Large intestine (tissue), 3 donors: ENCODE measurements at regions not wholly inside any gene's neighbourhood (a gene's known extent, or its start where the extent isn't known, plus 50 kb on each side); places are given as distances from the start of the nearest gene placed in this dataset.

ENCODE experiments used
- DNase-seq, 2 donors: peaks; one replicate each; pipeline versions ENCODE4 v3.0.0 to v3.0.0-alpha.2; 2013
- H3K27ac ChIP-seq: one replicate; pipeline ENCODE4 v1.5.1; 2013; ENCODE audit warnings: low read length
- H3K27me3 ChIP-seq: 2 replicates; pipeline ENCODE4 v1.6.1; 2013; ENCODE audit warnings: low read length; ENCODE audit not compliant: control insufficient read depth, insufficient read depth
- H3K36me3 ChIP-seq: 2 replicates; pipeline ENCODE4 v1.6.1; 2013; ENCODE audit warnings: low read length; ENCODE audit not compliant: control insufficient read depth, insufficient read depth
- H3K4me1 ChIP-seq: one replicate; pipeline ENCODE4 v1.6.1; 2013; ENCODE audit warnings: low read length; ENCODE audit not compliant: control insufficient read depth, insufficient read depth
- H3K4me3 ChIP-seq: one replicate; pipeline ENCODE4 v1.5.1; 2013; ENCODE audit warnings: low read length
- H3K9me3 ChIP-seq: one replicate; pipeline ENCODE4 v1.6.1; 2013; ENCODE audit warnings: mild to moderate bottlenecking, low read depth, low read length, moderate library complexity; ENCODE audit not compliant: control insufficient read depth
- WGBS: methylation state at CpG from one replicate; pipeline ENCODE4 v1.1.5; 2013; ENCODE audit warnings: low lambda C conversion rate; ENCODE audit not compliant: insufficient coverage; 5-methylcytosine and 5-hydroxymethylcytosine counted together

DNA sequence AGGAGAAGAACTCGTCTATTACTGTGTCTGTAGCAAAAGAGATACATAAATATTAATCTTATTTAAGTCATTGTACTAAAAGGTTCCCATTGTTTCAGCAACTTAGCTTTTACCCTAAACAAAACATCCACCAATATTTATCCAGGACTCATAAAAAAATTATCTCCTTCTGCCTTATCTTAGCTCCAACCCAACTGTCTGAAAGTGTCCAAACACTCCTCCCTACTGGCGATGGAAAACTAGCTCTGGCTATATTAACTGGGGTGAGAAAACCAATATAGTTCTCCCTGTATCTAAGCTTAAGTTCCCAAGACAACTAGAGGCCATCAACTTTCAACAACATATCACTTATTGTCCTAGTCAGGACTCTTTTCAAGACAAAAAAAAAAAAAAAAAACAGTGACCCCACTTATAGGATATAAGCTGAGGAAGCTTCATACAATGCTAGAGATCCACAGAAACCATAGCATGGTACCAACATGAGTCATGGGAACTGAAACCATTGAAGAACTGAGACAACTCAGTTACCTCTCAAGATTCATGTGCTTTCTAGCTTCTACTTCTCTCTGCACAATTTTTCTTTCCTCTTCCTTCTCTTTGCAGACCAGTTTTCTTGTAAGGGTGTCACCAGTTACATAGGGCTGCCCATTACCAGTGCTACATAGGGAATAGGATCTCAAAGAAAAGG is 150.7 kb upstream of the RASA1 start:
- Histone ChIP-seq H3K4me1 (no peaks in the 10 kb centered on the region), H3K27ac (no peak overlapping the region), H3K36me3 (no peaks in the 10 kb centered on the region), H3K4me3 (no peak overlapping the region), H3K9me3 (no peaks in the 10 kb centered on the region), H3K27me3 (no peaks in the 10 kb centered on the region)
- no peak for DNase-seq
- 17% methylated on average over 1 of the region's 2 CpGs for WGBS

DNA sequence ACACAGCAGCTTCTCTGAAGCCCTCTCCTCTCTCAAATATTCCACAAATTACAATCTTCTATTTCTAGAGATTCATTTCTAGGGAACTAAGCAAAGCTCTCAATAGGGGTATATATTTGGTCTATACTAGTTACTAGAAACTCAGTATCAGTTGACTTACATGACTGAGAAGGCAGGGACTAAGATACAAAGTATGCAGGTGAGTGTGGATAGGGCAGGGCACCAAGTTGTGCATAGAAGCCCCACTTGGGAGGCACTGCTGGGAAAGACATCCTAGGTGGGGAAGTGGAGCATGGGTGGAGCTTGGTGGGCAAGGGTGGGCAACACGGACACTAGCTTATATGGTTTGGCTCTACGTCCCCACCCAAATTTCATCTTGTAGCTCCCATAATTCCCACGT is 148.1 kb upstream of the RASA1 start:
- DNase-seq = no peak
- no peaks in the 10 kb centered on the region for H3K36me3 ChIP-seq
- no peaks in the 10 kb centered on the region for H3K4me1 ChIP-seq
- no CpG with 5 or more reads among the region's 3 CpGs for WGBS
- no peak overlapping the region for H3K27ac ChIP-seq
- no peaks in the 10 kb centered on the region for H3K9me3 ChIP-seq
- H3K27me3 ChIP-seq = no peaks in the 10 kb centered on the region
- H3K4me3 ChIP-seq = no peak overlapping the region

DNA sequence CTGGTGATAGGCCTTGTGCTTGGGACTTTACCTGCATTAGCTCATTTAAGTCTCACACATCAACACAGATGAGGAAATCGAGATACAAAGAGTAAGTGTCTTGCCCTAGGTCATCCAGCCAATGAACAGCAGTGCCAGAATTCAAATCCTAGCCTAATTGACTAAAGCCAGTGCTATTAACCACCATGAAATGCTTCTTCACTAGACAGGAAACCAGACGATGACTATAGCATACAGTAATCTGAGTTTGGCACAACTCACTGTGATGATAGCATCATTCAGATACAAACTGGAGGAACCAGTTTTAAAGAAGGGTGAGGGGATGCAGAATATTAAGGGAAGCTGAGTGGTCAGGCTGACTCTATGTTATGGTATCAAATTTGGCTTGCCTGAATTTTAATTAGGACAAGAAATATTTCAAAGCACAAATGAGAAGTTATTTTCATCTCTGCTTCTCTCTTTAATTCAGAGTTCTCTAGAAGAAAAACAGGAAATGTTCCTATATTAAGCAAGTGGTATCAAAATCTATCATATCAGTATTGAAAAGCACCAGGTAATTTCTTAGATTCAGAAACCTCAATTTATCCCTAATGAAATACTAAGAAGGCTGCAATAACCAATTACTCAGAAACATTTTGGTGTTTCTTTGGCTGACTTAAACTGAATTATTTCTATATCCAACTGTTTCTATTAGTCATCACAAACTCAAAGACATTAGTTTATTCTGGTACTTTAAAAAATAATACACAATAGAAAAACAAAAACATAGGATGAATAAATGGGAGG is 147.0 kb upstream of the RASA1 start:
- no peaks in the 10 kb centered on the region for H3K36me3 ChIP-seq
- no peak for DNase-seq
- no peaks in the 10 kb centered on the region for H3K4me1 ChIP-seq
- no peaks in the 10 kb centered on the region for H3K9me3 ChIP-seq
- H3K27me3 ChIP-seq = no peaks in the 10 kb centered on the region
- WGBS = no CpG with 5 or more reads among the region's 2 CpGs
- H3K27ac ChIP-seq = no peak overlapping the region
- no peak overlapping the region for H3K4me3 ChIP-seq

DNA sequence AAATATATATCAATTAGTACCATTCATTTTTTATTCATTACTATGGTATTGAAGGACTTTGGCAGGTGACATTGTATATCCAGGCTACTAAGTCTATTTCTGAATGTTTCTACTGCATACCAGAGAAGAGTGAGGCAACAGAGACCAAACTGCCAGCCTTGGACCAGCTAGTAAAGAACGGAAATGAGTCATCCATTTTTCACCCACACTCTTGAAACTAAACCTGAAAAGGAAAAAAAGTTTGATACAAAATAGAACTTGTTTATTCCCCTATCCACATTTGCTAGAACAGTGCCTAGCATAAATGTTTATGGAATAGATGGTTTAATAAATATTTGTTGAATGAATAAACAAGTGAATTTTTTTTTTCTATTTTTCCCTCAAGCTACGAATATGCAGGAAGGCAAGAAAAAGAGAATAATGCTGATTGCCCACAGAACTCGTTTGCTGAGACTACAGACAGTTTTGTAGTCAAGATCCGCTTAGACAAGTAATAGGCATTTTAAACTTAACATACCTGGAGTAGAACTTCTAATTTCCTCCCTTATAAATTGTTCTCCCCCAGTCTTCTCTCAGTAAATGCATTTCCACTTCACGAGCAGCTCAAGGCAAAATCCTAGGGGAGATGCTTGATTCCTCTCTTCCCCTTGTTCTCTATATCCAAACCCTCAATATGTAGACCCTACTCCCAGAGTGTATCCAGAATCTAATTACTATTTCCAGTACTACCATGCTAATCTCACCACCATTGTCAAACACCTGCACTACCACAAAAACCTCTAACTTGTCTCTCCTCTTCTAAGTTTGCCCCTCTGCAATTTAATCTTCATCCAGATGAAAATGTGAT is 146.2 kb upstream of the RASA1 start:
- DNase-seq = no peak
- H3K27ac ChIP-seq = no peak overlapping the region
- no peak overlapping the region for H3K4me3 ChIP-seq
- H3K4me1 ChIP-seq = no peaks in the 10 kb centered on the region
- 74% methylated on average over 4 of the region's 5 CpGs for WGBS
- no peaks in the 10 kb centered on the region for H3K9me3 ChIP-seq
- H3K27me3 ChIP-seq = no peaks in the 10 kb centered on the region
- H3K36me3 ChIP-seq = no peaks in the 10 kb centered on the region

DNA sequence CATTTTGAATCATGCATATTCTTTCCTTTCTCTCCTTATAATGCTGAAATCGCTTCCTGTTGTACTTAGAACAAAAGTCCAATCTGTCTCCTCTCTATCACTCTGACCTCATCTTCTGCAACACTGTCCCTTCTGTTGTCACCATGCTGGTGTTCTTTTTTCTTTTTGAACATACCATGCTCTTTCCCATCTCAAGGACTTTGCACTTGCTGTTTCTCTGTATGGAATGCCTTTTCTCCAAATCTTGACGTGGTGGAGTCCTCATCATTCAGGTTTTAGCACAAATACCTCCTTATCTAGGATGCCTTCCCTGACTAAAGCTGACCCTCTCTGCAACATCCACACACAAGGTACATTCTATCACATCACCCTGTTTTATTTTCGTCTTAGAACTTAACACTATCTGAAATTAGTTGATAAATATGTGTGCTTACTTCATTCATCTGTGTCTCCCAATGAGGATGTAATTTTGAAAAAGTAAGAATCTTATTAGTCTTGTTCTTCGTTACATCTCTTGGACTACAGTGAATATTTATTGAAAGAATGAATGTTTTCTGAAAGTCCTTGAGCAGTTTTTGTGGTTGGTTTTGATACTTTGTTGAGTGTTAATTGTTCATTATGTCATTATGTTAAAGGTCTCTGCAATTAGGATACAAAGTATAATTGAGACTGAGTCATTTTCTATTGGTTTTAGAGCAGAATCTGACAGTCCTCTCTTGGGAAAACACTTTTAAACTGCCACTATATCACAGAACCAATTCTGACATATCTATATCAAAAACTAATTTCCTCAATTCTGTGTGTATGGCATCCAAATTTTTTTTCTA is 145.3 kb upstream of the RASA1 start:
- 76% methylated on average over 4 of the region's 4 CpGs for WGBS
- H3K27ac ChIP-seq = no peak overlapping the region
- H3K9me3 ChIP-seq = no peaks in the 10 kb centered on the region
- no peaks in the 10 kb centered on the region for H3K36me3 ChIP-seq
- no peaks in the 10 kb centered on the region for H3K27me3 ChIP-seq
- no peaks in the 10 kb centered on the region for H3K4me1 ChIP-seq
- no peak overlapping the region for H3K4me3 ChIP-seq
- DNase-seq = no peak

DNA sequence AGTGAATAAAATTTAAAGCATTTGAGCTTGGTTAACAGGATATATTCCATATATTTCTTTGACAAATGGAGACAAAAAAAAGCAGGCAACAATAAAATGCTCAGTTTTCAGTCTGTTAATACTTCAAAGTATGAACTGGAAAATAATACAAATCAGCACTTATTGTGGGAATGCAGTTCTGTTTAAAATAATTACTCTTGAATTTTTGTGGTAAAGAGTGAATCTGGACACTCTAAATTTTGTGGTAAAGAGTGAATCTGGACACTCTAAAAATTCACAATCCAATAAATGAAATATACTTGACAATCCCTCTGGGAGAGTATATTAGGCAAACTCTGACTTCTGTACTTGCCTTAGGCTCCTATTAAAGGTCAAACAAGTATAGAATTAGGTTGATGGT is 141.9 kb upstream of the RASA1 start:
- DNase-seq = no peak
- Histone ChIP-seq H3K36me3 (no peaks in the 10 kb centered on the region), H3K27ac (no peak overlapping the region), H3K4me1 (no peaks in the 10 kb centered on the region), H3K27me3 (no peaks in the 10 kb centered on the region), H3K4me3 (no peak overlapping the region), H3K9me3 (no peaks in the 10 kb centered on the region)

DNA sequence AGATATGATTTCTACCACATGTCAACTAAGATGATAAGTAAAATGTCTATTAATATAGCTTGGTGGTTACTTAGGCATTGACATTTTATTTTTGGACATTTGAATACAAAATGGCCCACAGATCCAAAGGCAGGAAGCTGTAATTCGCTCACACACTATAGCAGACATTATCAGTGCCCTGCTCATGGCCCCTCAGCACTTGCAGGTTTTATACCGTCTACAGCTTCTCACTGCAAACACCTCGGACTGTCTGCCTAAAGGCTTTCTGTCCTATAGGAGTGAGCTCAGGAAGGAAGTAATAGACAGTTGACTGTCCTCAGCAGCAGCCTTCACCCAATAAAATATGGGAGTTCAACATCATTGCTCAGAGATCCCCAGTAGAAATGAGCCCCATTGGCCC is 140.8 kb upstream of the RASA1 start:
- no peaks in the 10 kb centered on the region for H3K36me3 ChIP-seq
- no peak overlapping the region for H3K4me3 ChIP-seq
- no peaks in the 10 kb centered on the region for H3K4me1 ChIP-seq
- DNase-seq = no peak
- WGBS = no CpG with 5 or more reads among the region's 3 CpGs
- H3K27ac ChIP-seq = no peak overlapping the region
- H3K27me3 ChIP-seq = no peaks in the 10 kb centered on the region
- H3K9me3 ChIP-seq = no peaks in the 10 kb centered on the region

DNA sequence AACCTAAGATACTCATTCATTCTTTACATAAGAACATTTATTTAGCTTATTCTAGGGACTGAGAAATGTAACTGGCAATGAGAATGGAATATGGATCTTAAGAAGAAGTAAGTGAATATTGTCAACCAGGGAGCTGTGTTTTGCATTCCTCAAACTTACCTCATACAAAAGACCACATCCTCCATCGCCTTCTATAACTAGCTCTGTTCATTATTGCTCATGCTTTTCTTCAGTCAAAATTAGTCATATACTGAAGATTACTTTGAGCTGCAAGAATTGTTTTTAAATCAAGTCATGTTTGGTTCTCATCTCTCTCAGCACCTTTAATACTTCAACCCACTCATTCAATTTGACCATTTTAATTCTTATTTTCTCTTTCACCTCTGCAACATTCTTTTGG is 140.3 kb upstream of the RASA1 start:
- no peak for DNase-seq
- no peak overlapping the region for H3K27ac ChIP-seq
- no peak overlapping the region for H3K4me3 ChIP-seq
- H3K9me3 ChIP-seq = no peaks in the 10 kb centered on the region
- no peaks in the 10 kb centered on the region for H3K36me3 ChIP-seq
- H3K4me1 ChIP-seq = no peaks in the 10 kb centered on the region
- H3K27me3 ChIP-seq = no peaks in the 10 kb centered on the region
- 83% methylated on average over 1 of the region's 1 CpG for WGBS

DNA sequence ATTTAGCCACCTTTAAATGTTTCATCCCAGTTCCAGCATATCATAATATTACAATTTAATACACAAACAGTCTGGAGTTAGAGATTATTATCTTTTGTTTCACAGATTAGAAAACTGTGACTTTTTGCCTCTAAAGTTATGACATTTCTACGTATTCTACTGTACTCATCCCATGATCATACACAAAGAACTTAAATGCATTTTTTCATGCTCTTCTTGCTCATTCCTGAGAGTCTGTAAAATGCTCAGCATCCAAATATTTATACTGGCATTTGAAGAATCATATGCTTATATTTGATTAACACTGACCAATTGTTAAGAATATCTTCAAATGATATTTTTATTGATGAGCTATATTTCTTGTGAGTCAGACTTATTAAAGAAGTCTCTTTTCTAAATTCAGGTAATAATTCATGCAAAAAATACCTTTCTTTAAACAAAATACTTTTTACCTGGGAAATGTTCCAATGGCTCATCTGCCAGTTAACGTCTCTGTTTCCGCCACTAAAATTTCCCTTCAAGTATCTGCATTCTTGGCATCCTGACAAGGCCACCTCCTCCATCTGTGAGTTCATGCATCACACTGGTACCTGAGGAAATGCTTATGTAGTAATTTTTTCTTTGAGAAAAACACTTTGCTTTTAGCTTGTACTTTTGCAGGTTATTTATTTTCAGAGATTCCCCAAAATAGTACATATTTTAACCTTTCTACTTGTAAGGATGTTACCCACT is 139.6 kb upstream of the RASA1 start:
- no peaks in the 10 kb centered on the region for H3K9me3 ChIP-seq
- H3K4me1 ChIP-seq = no peaks in the 10 kb centered on the region
- DNase-seq = no peak
- H3K27ac ChIP-seq = no peak overlapping the region
- no peak overlapping the region for H3K4me3 ChIP-seq
- H3K27me3 ChIP-seq = no peaks in the 10 kb centered on the region
- WGBS = 100% methylated on average over 3 of the region's 3 CpGs
- H3K36me3 ChIP-seq = no peaks in the 10 kb centered on the region
